ENCODE measurements at regions not wholly inside any gene's neighbourhood (a gene's known extent, or its start where the extent isn't known, plus 50 kb on each side); places are given as distances from the start of the nearest gene placed in this dataset.

DNA sequence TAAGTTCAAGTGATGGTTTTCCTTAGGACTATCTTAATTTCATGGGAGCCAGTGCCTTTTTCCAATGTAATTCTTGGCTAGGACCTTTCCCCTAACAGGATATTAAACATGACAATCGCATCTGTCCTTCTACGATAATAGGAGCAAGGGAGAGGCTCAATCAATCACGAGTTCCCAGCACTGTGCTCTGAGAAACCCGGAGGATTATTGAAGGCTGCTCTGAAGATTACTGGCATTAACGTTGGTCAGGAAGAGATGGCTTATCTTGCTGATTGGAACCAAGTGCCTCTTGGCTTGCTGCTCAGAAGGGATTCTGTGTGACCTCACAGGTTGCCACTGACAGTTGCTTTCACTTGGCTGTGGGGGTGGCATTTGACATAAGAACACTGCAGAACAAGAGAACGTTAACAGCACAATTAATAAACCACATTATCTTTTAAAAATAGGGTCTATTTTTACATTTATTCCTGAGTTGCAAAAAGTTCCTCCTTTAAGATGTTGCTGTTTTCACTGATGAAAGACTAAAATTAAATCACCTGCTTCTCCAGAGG, 252.1 kb upstream of the TAC1 start:
- Mint-ChIP-seq H3K27me3 (ENCODE audit: low read depth) (no peaks in the 10 kb centered on the region), H3K9me3 (no peaks in the 10 kb centered on the region; a peak in 1 of 5 replicates), H3K4me3 (no peak overlapping the region), H3K4me1 (peaks cover 2 to 4% of the 10 kb centered on the region in 2 experiments; a peak in 2 of 4 replicates), H3K27ac (no peak overlapping the region; a peak in 1 of 7 replicates), H3K36me3 (ENCODE audit: insufficient read depth in 1 of 3, low read depth in 3 of 3) (no peaks in the 10 kb centered on the region)
- Histone ChIP-seq H3K27ac (ENCODE audit: insufficient read length, low read depth, low read length) (no peak overlapping the region), H2BK20ac (ENCODE audit: low read depth, low read length, poor library complexity, severe bottlenecking) (no peak overlapping the region), H2AK5ac (ENCODE audit: insufficient read length, low read length) (no peak overlapping the region), H3K79me1 (ENCODE audit: insufficient read depth, low read depth, low read length, poor library complexity, severe bottlenecking) (no peaks in the 10 kb centered on the region), H3K14ac (ENCODE audit: insufficient read depth, low read length) (no peak overlapping the region), H2BK12ac (ENCODE audit: insufficient read length, low read depth, low read length) (no peak overlapping the region), H2AFZ (ENCODE audit: low read length) (no peak overlapping the region), H4K20me1 (ENCODE audit: control insufficient read depth, insufficient read depth, insufficient read length) (no peaks in the 10 kb centered on the region), H4K91ac (ENCODE audit: insufficient read length, low read depth, low read length) (no peak overlapping the region), H3K56ac (ENCODE audit: insufficient read length, low read depth, low read length) (no peak overlapping the region), H3K18ac (ENCODE audit: insufficient read length, low read depth, low read length) (no peak overlapping the region), H3K9ac (ENCODE audit: extremely low read depth, insufficient read length, low read length) (no peak overlapping the region), H2BK5ac (ENCODE audit: insufficient read length, low read length) (no peak overlapping the region), H4K5ac (ENCODE audit: insufficient read length, low read depth, low read length) (no peak overlapping the region), H3K9me3 (ENCODE audit: control insufficient read depth, low read depth, low read length) (no peaks in the 10 kb centered on the region), H3K23me2 (ENCODE audit: insufficient read length, low read depth, low read length, poor library complexity, severe bottlenecking) (no peaks in the 10 kb centered on the region), H3K4ac (ENCODE audit: low read depth, low read length) (no peak overlapping the region), H3K4me2 (ENCODE audit: insufficient read depth, insufficient read length, low read length) (no peak overlapping the region), H3K4me1 (ENCODE audit: insufficient read depth, low read length) (no peaks in the 10 kb centered on the region), H3K27me3 (ENCODE audit: insufficient read depth, low read length) (no peaks in the 10 kb centered on the region), H2BK120ac (ENCODE audit: low read depth, low read length, poor library complexity, severe bottlenecking) (no peak overlapping the region), H3K23ac (ENCODE audit: insufficient read length, low read depth, low read length) (no peak overlapping the region), H3K79me2 (ENCODE audit: insufficient read depth, low read length) (no peaks in the 10 kb centered on the region), H3T11ph (ENCODE audit: low read length) (no peak overlapping the region), H4K8ac (replicated peaks; ENCODE audit: insufficient read length, low read depth, low read length) (no peak overlapping the region), H2BK15ac (ENCODE audit: low read depth, low read length) (no peak overlapping the region)
- DNase-seq = no peak
- TF ChIP-seq, protein P1, sequence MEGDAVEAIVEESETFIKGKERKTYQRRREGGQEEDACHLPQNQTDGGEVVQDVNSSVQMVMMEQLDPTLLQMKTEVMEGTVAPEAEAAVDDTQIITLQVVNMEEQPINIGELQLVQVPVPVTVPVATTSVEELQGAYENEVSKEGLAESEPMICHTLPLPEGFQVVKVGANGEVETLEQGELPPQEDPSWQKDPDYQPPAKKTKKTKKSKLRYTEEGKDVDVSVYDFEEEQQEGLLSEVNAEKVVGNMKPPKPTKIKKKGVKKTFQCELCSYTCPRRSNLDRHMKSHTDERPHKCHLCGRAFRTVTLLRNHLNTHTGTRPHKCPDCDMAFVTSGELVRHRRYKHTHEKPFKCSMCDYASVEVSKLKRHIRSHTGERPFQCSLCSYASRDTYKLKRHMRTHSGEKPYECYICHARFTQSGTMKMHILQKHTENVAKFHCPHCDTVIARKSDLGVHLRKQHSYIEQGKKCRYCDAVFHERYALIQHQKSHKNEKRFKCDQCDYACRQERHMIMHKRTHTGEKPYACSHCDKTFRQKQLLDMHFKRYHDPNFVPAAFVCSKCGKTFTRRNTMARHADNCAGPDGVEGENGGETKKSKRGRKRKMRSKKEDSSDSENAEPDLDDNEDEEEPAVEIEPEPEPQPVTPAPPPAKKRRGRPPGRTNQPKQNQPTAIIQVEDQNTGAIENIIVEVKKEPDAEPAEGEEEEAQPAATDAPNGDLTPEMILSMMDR (conservative IDR thresholded peaks at IDR 0.05) = no peak
- WGBS (ENCODE audit: extremely low coverage, insufficient read length, low lambda C conversion rate) = no CpG with 5 or more reads among the region's 6 CpGs
